Medulla oblongata (tissue), 1 donor: ENCODE measurements at regions not wholly inside any gene's neighbourhood (a gene's known extent, or its start where the extent isn't known, plus 50 kb on each side); places are given as distances from the start of the nearest gene placed in this dataset.

ENCODE experiments used
- DNase-seq: peaks from one replicate; pipeline ENCODE4 v3.0.0-alpha.2; 2015; ENCODE audit errors: extremely low spot score

DNA sequence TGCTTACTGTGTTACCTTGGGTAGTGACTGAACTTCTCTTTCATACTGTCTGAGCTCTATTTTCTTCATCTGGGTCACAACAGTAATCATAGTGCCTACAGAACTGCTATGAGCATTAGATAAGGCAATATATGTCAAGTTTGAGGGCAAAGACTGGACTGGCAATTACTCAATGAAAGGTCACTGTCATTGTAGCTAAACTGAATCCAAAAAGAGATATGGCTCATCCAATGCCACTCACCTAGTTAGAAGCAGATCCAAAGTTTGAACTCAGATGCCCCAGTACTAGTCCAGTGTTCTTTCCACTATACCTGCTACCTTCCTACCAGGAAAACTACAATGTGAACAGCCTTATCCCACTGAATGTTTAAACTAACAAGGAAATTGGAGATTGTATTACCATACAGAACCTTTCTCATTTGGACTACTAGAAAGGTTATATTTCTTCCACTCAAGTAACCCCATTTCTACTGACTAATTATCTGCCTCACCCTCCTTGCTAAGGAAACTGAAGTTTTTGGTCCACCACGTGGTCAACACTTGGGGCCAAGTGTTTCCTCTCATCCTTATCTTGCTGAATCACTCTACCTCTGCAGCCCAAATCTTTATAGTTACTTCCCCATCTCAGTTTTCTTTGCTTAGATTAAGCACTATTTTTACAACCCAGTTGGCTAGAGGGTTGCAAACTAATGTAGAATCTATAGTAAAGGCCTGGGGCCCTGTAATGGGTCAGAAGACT is 202.3 kb upstream of the LPP start:
- peak; percentile 5 for DNase-seq

DNA sequence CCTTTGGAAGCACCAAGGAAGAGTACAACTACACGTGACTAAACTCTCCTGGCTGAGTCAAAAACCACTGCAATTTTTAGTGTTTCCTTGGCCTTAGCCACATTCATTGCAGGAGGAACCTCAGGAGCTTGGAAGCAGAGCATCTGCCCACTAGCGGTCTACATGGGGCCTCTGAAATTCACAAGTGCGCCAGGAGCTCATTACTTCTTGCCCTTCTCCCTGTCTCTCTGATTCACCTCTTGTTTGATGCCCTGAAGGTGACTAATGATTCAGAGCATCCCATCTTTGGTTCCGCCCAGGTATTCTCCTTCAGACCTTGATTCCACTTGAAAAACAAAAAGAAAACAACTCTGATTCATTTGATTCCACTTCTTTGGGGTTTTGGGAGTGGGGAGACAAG is 201.1 kb upstream of the LPP start:
- DNase-seq, result no peak

DNA sequence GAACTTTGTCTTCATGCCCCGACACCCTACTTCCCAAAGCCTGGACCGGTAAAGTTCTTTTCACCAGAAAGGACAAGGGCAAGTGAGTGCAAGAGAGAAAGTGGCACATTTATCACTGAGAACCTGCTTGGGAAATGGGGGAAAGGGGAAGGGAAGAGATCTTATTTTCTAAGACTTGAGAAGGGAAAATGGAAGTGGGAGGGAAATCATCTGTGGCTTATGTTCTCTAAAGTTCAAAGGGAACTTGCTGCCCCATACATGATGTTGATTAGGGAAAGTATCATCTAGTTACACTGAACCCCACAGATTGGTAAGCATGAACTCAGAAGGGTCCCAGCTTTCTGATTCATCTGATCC is 199.5 kb upstream of the LPP start:
- no peak for DNase-seq

DNA sequence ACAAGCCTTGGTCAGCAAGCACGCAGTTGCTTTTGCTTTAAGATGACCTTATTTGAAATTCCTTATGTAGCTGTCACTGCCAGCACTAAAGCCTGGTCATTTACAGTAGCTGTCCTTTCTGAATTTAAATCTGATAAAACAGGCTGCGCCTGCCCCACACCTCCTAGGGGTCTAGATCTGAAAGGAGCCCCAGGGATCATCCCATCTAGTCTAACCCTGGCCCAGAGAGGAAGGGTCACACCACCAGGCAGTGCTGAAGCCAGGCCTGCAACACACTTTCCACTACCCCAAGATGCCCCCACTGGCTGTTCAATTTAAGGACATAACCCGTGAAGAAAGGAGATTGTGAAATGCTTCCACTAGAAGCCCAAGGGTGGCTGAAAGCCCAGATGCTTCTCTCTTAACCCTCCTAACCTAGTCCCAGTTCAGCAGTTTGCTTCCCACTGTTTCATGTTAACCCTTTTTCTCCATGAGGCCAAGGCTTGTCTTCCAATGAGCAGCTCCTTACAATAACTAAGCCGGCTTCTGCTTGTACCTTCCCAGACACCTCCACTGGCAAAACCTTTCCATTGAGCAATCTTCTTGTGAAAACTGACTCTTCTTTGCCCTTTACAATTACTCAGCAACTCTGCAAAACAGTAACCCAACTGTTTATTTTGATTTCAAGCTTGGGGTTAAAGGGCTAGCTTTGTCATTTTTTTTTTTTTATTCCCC is 198.9 kb upstream of the LPP start:
- DNase-seq, result peak; percentile 16

DNA sequence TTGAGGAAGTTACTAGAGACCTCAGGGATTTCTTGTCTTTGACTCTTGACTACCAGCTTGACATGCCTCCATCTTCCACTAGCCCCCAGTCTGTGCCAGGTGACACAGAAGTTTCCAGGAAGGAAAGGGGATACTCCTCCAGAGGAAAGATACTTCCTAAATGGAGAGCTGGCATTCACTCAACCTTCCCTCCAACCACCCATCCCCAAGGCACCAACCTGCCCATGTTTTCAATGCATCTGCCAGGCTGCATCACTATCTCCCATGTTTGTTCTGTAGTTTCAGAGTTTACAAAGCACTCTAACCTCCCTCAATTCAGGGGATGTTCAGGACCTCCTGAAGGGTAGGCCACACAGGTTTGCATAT is 198.4 kb upstream of the LPP start:
- no peak for DNase-seq

DNA sequence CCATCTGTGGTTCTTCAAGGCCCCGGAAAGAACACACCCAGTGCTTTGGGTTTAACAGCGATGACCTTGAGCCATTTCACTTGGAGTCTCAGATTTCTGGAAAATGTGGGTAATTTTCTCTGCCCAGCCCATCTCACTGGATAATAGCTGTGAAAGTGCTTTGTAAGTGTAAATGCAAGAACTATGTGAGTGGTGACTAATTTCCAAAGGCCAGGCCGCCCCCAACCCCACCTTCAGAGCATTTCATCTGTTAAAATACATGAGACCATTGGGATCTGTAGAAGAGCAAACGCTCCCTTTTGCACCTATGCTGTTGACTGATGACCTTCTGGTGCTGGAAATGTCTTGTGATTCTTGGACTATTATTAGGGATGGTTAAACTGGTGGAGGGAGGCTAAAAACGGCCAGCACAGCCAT is 196.8 kb upstream of the LPP start:
- DNase-seq, result no peak

DNA sequence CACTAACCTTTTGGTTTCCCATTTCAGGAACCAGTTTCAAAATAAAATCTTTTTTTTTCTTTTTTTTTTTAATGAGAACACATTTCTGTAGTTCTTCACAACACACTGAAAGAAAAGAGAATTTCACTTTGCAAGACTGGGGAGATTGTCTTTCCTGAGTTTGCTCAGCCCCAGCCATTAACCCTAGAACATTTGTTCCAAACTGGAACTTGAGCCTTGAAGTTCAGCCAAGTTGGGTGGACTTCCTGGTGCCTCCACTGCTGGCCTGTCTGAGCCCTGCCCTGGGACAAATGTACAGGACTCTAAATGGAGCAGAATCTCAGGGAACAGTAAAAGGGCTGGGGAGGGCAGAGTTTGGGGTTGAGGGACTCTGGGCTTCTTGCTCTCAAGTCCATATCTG is 196.4 kb upstream of the LPP start:
- DNase-seq, result no peak

DNA sequence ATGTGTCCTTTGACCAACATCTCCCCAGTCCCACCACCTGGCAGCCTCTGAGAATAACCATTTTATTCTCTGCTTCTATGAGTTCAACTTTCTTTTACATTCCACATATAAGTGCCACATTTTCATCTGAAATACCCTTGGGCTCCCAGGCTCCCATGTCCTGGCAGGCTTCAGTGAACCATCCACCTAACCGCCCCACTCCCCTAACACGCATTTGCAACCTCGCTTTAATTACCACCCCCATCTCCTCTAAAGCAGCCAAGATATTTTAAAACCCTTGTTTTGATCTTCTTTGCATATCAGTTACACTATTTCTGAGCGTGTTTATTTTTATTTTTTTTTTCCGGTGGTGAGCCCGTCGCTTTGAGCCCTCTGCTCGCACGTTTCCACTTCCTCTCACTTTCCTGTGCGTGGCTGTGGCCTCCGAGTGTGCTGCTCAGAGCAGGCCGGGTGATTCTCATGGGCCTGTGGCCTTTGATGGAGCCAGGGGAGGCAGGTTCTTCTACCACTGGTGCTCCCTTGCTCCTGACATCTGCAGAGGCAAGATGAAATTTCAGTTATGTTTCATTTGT is 195.4 kb upstream of the LPP start:
- DNase-seq, result no peak

DNA sequence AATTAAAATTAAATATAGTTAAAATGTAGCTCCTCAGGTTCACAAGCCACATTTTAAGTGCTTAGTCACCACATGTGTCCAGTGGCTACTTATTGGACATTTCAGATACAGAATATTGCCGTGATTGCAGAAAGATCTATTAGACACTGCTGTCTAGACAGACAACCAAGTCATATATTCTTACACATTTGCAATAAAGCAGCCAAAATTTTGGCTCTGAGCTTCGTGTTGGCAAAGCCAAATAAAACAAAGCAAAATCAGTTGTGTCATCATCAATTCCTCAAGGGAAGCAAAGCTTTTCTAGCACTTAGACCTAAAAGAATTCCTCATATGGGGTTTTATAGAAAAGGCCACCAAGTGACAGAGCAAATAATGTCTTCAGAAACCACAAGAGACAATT is 193.1 kb upstream of the LPP start:
- no peak for DNase-seq

DNA sequence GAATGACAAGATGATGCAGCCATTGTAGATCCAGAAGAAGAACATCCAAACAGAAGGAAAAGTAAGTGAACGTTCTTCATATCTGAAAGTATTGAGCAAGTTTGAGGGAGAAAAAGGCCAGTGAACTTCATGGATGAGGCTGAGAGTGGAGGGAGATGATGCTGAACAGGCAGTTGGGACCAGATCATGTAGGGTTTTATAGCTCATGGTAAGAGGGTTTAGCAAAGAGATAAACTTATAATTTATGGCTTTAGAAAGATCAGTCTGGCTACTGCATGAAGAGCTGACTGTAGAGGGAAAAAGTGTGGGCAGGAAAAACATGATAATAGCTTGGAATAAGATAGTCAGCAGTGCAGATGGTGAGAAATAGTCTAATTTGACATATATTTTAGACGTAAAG is 192.6 kb upstream of the LPP start:
- no peak for DNase-seq

DNA sequence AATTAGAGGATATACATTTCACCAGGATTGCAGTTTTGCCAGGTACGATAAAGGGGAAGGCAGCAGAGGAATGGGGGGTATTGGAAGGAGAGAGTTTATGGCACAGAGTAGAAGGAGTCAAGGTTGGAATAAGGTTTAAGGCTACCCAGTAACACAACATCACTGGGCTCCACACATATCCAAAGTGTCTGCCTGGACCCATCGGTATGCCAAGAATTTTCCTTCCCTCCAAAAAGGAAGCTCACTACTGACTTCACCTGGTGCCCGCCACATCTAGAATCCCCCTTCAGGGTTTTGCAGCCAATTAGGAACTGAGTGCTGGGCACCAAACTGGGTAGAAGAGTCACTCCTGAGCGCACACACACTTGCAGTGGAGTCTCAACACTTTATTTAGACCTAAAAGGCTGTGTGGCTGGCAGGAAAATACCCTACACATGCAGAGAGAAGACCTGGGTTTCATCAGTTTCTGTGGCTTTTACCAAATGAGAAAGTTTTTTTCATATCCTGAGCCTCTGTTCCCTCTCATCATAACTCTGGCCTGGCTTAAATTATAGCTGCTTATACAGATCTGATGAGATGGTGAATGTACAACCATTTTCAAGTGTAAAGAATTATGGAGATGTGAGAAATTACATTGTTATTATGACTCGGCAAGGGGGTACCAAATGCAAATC is 190.8 kb upstream of the LPP start:
- DNase-seq, result no peak

DNA sequence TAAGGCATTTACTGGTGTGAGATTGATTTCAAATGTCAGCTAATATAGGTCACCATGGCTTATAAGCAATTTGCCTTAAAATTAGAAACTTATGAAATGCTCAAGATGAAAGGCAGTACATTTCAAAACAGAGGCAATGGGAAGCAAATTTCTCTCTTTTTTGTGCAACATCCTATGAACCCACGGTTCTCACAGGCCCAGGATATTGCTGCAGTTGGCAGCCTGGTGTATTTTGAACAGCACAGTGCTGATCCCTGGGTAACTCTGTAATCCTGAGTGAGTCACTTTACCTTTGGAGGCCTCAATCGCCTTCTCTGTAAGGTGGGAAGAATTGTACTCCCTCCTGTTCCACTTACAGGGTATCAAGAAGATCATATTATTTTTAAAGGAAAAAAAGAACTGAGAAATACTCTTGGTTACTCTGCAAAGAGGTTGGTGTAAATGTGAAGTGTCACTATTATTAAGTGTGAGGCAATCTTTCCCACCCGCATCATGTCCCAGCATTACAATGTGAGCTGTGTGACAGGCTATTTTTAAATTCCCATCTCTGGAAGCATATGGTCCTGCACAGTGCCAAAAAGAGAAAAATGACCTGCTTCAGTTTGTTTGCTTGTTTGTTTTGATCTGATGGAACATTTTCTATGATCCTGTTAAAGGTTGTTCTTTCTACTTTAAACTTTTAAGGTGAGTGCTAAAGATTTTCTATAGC is 190.1 kb upstream of the LPP start:
- DNase-seq, result no peak

DNA sequence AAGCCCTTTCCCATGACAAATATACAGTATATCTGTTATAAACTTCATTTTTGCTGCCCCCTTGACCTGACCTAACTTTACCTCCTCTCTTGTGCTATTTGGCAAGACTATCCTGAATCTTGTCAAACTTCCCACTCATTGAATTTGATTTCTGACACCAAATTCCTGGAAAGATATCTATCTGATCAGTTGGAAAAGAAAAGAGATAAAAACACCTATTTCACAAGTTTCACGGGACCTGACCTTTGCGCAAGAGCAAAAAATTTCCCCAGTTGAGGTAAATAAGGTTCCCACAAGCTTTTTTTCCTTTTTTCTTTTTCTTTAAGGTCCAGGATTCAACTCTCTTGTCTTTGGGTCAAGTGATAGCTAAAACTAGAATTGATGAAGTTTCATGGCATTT is 189.2 kb upstream of the LPP start:
- no peak for DNase-seq

DNA sequence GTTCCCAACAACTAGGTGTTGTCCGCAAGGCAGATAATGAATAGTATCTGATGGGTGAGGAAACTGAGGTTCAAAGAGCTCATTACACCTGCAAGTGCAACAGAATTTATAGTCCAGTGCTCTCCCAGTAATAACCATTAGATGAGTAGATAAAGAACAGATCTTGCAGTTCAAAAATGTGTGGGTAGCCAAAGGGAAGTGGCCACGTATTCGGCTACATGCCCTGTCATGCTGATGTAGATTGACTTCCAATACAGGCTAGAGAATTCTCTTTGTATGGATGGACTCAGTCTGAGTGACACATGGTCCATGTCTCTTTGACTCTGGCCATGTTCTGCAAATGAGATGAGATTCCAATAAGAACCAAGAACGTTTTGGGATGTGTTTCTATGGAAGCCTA is 187.9 kb upstream of the LPP start:
- DNase-seq, result no peak

DNA sequence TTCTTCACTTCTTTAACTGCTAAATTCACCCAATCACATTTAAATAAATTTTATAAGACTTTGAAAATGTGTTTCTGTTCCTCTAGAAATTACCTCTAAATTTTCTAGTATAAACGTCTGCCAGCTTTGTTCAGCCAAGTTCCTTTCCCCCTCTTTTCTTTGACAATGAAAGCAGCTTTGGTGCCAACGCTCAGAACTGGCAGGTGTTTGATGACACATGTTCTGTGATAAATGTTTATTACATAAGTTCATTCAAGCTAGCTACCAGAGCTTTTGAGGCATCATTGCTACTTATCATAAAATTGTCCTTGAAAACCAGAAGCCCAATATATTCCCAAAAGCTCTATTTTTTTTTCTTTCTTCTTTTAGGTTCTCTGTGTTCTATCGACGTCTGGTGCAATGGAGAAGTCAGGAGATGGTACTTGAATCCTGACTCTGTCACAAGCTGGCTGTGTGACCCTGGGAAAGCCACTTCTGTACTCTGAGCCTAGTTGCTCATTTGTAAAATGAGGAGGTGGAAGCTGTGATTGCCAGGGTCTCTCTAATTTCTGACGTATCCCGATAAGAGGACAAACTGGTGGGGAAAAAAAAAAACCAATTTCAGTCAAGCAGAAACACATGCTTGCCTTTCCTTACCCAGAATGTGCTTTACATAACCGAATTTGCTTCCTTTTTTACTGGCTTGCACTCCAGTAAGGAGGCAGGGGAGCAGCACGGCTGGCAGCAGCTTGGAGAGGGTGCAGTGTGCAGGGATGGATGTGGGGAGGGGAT is 187.1 kb upstream of the LPP start:
- DNase-seq, result peak; percentile 14

DNA sequence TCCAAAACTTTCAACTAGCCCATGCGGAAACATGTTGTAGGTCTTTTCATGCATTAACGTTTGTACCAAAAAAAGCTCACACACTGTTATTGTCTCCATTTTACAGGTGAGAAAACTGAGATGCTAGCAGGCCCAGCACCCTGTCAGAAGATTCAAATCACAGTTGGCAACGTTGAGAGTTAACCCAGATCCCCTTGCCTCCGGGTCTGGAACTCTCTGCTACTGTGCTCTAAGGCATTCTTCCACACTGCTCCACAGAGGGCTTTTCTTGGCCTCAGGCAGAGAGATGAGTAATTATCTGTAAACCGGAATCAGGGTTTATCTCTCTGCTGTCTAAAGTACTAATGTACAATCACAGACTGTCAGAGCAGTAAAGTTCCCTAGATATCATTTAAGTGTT is 186.0 kb upstream of the LPP start:
- DNase-seq, result no peak

DNA sequence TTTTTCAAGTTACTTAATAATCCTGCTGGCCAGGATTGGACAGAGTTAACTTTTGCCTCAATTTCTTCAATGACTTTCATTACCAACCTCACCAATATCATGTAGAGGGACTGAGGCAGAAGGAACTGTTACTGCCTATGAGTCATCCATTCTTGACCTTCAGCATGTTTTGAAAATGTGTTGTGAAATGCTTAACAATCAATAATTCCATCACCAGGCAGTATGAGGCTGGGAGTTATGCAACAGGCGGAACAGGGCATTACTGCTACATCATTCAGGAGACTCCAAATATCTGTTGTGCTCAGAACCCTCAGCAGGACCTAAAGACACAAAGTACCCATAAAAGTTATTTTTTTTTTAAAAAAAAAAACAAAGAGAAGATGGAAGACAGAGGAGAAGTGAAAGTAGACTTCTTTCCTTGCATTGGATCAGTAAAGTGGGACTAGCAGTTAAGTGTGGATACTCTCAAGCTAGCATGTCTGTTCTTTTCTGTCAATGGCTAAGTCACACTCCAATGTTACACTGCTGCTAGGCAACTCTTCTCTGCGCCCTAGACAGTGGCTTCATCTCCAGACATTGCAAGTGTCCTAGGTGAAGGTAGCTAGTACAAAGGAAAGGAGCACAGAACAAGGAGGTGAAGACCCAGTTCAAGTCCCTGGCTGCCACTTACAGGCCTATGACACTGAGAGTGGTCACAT is 184.9 kb upstream of the LPP start:
- DNase-seq, result no peak

DNA sequence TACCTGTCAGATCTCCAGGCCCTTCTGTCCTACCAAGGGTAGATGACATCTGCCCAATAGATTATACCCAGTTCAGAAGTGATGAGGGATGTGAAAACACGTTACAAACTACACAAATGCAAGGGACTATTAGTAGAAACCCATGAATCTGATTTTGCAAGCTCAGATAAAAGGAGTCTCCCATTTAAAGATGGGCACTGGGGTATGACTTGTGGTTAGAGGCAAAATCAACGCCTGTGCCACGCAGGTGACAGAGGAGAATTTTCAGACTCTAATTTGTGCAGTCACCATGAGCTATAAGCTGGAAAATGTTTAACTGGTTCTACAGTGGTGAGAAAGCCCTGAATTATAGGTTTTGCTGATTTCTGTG is 184.4 kb upstream of the LPP start:
- DNase-seq, result no peak

DNA sequence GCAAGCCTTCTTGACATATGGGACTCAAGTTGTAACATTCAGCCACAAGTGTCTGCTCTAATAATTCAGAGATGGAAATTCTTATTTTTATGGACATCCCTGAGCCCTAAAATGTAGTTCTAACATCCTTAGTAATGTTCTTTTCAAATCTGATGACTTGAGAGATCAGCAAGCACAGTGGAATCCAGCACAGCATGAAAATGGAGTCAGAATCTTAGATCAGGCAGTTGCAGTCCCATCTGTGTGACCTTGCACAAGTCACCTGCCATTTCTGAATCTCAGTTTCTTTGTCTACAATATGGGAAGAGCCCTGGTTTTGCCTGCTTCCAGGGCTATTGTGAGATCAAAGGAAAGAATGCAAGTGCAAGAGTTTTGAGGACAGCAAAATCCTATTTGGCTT is 183.9 kb upstream of the LPP start:
- no peak for DNase-seq

DNA sequence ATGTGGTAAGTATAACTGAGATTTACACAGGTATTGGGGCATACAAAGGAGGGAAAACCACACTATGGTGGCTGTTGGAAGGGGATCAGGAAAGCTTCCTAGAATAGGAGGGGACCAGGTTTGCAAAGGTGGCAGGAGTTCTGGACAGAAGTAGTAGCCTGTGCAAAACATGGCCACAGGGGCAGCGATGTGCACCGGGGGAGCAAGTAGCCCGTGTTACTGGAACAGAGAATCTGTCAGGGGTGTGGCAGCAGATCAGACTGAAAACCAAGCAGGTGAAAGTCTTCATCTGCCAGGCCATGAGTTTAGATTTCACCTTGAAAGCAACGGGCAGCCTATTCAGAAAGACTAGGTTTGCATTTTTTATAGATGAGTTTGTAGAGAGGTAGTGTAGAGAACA is 182.3 kb upstream of the LPP start:
- DNase-seq, result no peak

DNA sequence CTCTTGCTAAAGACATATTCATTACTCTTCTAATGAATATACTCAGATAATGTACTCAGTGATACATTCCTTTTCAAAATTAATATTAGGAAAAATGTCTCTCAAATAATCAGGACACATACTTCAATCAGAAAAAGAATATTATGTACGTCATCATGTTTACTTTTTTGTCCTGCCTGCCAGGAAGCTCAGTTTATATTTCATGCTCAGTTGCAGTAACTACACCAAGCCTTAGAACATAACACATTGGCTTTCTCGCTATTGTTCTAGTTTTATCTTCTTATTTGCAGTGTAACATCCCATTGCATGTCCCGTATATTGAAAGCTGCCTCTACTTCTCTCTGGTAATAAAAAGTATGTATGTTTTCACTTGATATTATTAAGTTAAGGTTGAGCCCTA is 181.5 kb upstream of the LPP start:
- DNase-seq, result no peak
